GM12878 (cell line): ENCODE measurements at regions not wholly inside any gene's neighbourhood (a gene's known extent, or its start where the extent isn't known, plus 50 kb on each side); places are given as distances from the start of the nearest gene placed in this dataset.
A peak's percentile ranks its signal among the peaks of the same experiment; 100 is the strongest.
"Not testable (repeated sequence)": the region's sequence is repeated elsewhere in the genome, so short reads cannot be mapped to it uniquely, and the experiment has no call there.

ENCODE experiments used
- ATAC-seq: fragments of 200-7000 bp; cut with Tn5 transposase; 3 replicates; pipeline ENCODE4 v1.9.1; 2020; ENCODE audit warnings: mild to moderate bottlenecking, moderate library complexity
- BruUV-seq: library from RNA; stranded (reverse); fragments of 400-500 nt; replicated peaks from 2 replicates; lab custom pipeline; 2021; lab: Mats Ljungman, UMichigan
- CTCF ChIA-PET: fragments of 300-600 bp; sonication (Branson Sonifier 250); formaldehyde crosslinking; extraction: SDS; loops from one replicate; lab custom pipeline; 2021; ENCODE audit warnings: inconsistent platforms; lab: Yijun Ruan, JAX
- POLR2A ChIA-PET: fragments of 350-600 bp; formaldehyde crosslinking; extraction: SDS; loops from one replicate; lab custom pipeline; 2021; ENCODE audit warnings: inconsistent platforms; lab: Charles Lee
- RAD21 ChIA-PET: fragments of 300-600 bp; sonication (Branson Sonifier 250); formaldehyde crosslinking; loops from one replicate; lab custom pipeline; 2023; ENCODE audit warnings: antibody characterized with exemption; ENCODE audit not compliant: unreplicated experiment; lab: Charles Lee
- SMC1A ChIA-PET: fragments of 300-600 bp; sonication (Branson Sonifier 250); formaldehyde crosslinking; loops from one replicate; lab custom pipeline; 2023; ENCODE audit not compliant: unreplicated experiment, uncharacterized antibody; lab: Charles Lee
- DNase-seq: peaks from one replicate; pipeline ENCODE4 v3.0.0-alpha.2; 2011; ENCODE audit warnings: low read depth, low spot score
- FAIRE-seq: peaks from 3 replicates; lab custom pipeline; 2011; peaks lifted over from hg19 to GRCh38; lab: Jason Lieb, UNC
- H2AFZ ChIP-seq: 2 replicates; pipeline ENCODE4 v1.6.0; 2011; ENCODE audit warnings: low read depth, low read length, control low read depth; ENCODE audit not compliant: control insufficient read depth
- H3K27ac ChIP-seq: 2 replicates; pipeline ENCODE4 v1.5.1; 2011; ENCODE audit warnings: control low read depth; ENCODE audit not compliant: control insufficient read depth, insufficient read depth
- H3K27me3 ChIP-seq, 2 experiments: replicated peaks in 1 of 2; 2 replicates each; pipeline versions ENCODE4 v1.6.0 to v1.6.1; 2011; ENCODE audit warnings: low read length in 1 of 2; ENCODE audit not compliant: control insufficient read depth in 2 of 2, insufficient read depth in 2 of 2
- H3K36me3 ChIP-seq, 2 experiments: 2 replicates each; pipeline ENCODE4 v1.5.1; 2011; ENCODE audit warnings: low read length in 1 of 2; ENCODE audit not compliant: control insufficient read depth in 2 of 2, insufficient read depth in 2 of 2
- H3K4me1 ChIP-seq: 2 replicates; pipeline ENCODE4 v1.6.1; 2011; ENCODE audit warnings: mild to moderate bottlenecking, low read length, moderate library complexity, mixed read lengths; ENCODE audit not compliant: control insufficient read depth, insufficient read depth
- H3K4me2 ChIP-seq: 2 replicates; pipeline ENCODE4 v1.6.0; 2011; ENCODE audit warnings: control low read depth; ENCODE audit not compliant: control insufficient read depth, insufficient read depth
- H3K4me3 ChIP-seq: fragments of 200-600 bp; sonication (generic); 2 replicates; pipeline ENCODE4 v1.5.1; 2016
- H3K79me2 ChIP-seq: 2 replicates; pipeline ENCODE4 v1.6.0; 2011; ENCODE audit warnings: low read length; ENCODE audit not compliant: control insufficient read depth, insufficient read depth
- H3K9ac ChIP-seq: 2 replicates; pipeline ENCODE4 v1.8.0; 2011; ENCODE audit warnings: low read length, control low read depth, mixed read lengths; ENCODE audit not compliant: control insufficient read depth, insufficient read depth
- H3K9me3 ChIP-seq: replicated peaks from 3 replicates; pipeline ENCODE4 v1.5.1; 2011; ENCODE audit warnings: mild to moderate bottlenecking, low read length; ENCODE audit not compliant: control insufficient read depth, insufficient read depth
- H4K20me1 ChIP-seq: 2 replicates; pipeline ENCODE4 v1.6.0; 2011; ENCODE audit not compliant: control insufficient read depth, insufficient read depth
- CBX5 ChIP-seq: sonication (generic); IDR thresholded peaks from 2 replicates; pipeline ENCODE4 v1.6.1; 2016; ENCODE audit warnings: low read depth, moderate library complexity, mild to moderate bottlenecking, inconsistent platforms
- CHD1 ChIP-seq: IDR thresholded peaks from 2 replicates; pipeline ENCODE4 v1.6.1; 2012; ENCODE audit warnings: low read depth, low read length, improper control_type of control experiment
- PML ChIP-seq: IDR thresholded peaks from 2 replicates; pipeline ENCODE4 v1.6.1; 2012; ENCODE audit warnings: low read length, inconsistent platforms
- POLR2AphosphoS2 ChIP-seq: IDR thresholded peaks from 2 replicates; pipeline ENCODE4 v1.6.1; 2011; ENCODE audit warnings: low read depth, mild to moderate bottlenecking, low read length, improper control_type of control experiment, moderate library complexity
- SUPT20H ChIP-seq: IDR thresholded peaks from 2 replicates; pipeline ENCODE4 v1.6.1; 2011; ENCODE audit warnings: low read depth, mild to moderate bottlenecking, low read length, moderate library complexity, borderline replicate concordance; ENCODE audit not compliant: control insufficient read depth
- TBL1XR1 ChIP-seq: IDR thresholded peaks from 2 replicates; pipeline ENCODE4 v1.6.1; 2012; ENCODE audit warnings: low read depth, low read length, improper control_type of control experiment
- WGBS: methylation state at CpG from one replicate; pipeline ENCODE4 v1.1.6; 2016; ENCODE audit warnings: low lambda C conversion rate; ENCODE audit not compliant: insufficient replicate concordance, insufficient coverage; ENCODE audit errors: missing lambda C conversion rate; 5-methylcytosine and 5-hydroxymethylcytosine counted together
- in situ Hi-C: fragments of 300-500 bp; cut with MboI; formaldehyde crosslinking; loops from 9 replicates; pipeline ENCODE4 v1.14.3; 2018; ENCODE audit warnings: mixed read lengths
- intact Hi-C: fragments of 100-400 bp; cut with micrococcal nuclease; formaldehyde crosslinking; loops from one replicate; pipeline ENCODE4 v1.14.2; 2022; ENCODE audit not compliant: unreplicated experiment
- TF ChIP-seq, protein P1 (sequence below): IDR thresholded peaks from 2 replicates; pipeline ENCODE4 v1.6.1; 2012; ENCODE audit warnings: low read length, inconsistent platforms
- TF ChIP-seq, protein P2 (sequence below): fragments of 450-650 bp; formaldehyde crosslinking; IDR thresholded peaks from 2 replicates; pipeline ENCODE4 v1.4.0; 2020; ENCODE audit warnings: mild to moderate bottlenecking, moderate library complexity

GRCh38 chr6:130644175-130644574, 183.0 kb upstream of the SMLR1 start (continued):
- TF ChIP-seq POLR2AphosphoS2, result no peak
- no peak for TF ChIP-seq CHD1

GRCh38 chr6:130644769-130645168, 182.4 kb upstream of the SMLR1 start:
- 23% methylated on average over 3 of the region's 3 CpGs for WGBS
- H2AFZ ChIP-seq, BruUV-seq, FAIRE-seq, in situ Hi-C loops, H3K9ac ChIP-seq, DNase-seq, ATAC-seq, RAD21 ChIA-PET, H3K27ac ChIP-seq, H3K27me3 ChIP-seq, H4K20me1 ChIP-seq, H3K36me3 ChIP-seq, intact Hi-C loops, H3K4me3 ChIP-seq, POLR2A ChIA-PET, SMC1A ChIA-PET, CTCF ChIA-PET, H3K9me3 ChIP-seq, H3K79me2 ChIP-seq, H3K4me2 ChIP-seq, H3K4me1 ChIP-seq: not testable (repeated sequence)
- 0 out of 2 replicates have a peak, but pooled peaks have one; percentile 60 for TF ChIP-seq CBX5

GRCh38 chr6:130647246-130647645, 180.0 kb upstream of the SMLR1 start:
- POLR2A ChIA-PET, result no interaction called here
- RAD21 ChIA-PET, result no interaction called here
- CTCF ChIA-PET, result interaction anchor here (1.1 kb wide), 1 partner anchor 13 kb away, joined by 3 read pairs; no protein-coding TSS in a partner anchor
- H3K9ac ChIP-seq, result no peak overlapping the region
- FAIRE-seq, result no peak
- H4K20me1 ChIP-seq, result no peaks in the 10 kb centered on the region
- intact Hi-C loops (no loop called here), in situ Hi-C loops (no loop called here)
- SMC1A ChIA-PET, result no interaction called here
- BruUV-seq, result no TSS peak
- H3K4me3 ChIP-seq, result no peak overlapping the region
- no peak overlapping the region for H3K4me2 ChIP-seq
- ATAC-seq, result no peak
- peaks cover 1% of the 10 kb centered on the region for H3K9me3 ChIP-seq
- H3K36me3 ChIP-seq, result no peaks in the 10 kb centered on the region
- H2AFZ ChIP-seq, result no peak overlapping the region
- H3K27ac ChIP-seq, result no peak overlapping the region
- DNase-seq, result no peak
- H3K4me1 ChIP-seq, result no peaks in the 10 kb centered on the region
- H3K79me2 ChIP-seq, result no peaks in the 10 kb centered on the region
- H3K27me3 ChIP-seq, result no peaks in the 10 kb centered on the region
- no peak for TF ChIP-seq SUPT20H
- no peak for TF ChIP-seq PML
- TF ChIP-seq, protein P1, sequence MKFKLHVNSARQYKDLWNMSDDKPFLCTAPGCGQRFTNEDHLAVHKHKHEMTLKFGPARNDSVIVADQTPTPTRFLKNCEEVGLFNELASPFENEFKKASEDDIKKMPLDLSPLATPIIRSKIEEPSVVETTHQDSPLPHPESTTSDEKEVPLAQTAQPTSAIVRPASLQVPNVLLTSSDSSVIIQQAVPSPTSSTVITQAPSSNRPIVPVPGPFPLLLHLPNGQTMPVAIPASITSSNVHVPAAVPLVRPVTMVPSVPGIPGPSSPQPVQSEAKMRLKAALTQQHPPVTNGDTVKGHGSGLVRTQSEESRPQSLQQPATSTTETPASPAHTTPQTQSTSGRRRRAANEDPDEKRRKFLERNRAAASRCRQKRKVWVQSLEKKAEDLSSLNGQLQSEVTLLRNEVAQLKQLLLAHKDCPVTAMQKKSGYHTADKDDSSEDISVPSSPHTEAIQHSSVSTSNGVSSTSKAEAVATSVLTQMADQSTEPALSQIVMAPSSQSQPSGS, result no peak
- TF ChIP-seq, protein P2, sequence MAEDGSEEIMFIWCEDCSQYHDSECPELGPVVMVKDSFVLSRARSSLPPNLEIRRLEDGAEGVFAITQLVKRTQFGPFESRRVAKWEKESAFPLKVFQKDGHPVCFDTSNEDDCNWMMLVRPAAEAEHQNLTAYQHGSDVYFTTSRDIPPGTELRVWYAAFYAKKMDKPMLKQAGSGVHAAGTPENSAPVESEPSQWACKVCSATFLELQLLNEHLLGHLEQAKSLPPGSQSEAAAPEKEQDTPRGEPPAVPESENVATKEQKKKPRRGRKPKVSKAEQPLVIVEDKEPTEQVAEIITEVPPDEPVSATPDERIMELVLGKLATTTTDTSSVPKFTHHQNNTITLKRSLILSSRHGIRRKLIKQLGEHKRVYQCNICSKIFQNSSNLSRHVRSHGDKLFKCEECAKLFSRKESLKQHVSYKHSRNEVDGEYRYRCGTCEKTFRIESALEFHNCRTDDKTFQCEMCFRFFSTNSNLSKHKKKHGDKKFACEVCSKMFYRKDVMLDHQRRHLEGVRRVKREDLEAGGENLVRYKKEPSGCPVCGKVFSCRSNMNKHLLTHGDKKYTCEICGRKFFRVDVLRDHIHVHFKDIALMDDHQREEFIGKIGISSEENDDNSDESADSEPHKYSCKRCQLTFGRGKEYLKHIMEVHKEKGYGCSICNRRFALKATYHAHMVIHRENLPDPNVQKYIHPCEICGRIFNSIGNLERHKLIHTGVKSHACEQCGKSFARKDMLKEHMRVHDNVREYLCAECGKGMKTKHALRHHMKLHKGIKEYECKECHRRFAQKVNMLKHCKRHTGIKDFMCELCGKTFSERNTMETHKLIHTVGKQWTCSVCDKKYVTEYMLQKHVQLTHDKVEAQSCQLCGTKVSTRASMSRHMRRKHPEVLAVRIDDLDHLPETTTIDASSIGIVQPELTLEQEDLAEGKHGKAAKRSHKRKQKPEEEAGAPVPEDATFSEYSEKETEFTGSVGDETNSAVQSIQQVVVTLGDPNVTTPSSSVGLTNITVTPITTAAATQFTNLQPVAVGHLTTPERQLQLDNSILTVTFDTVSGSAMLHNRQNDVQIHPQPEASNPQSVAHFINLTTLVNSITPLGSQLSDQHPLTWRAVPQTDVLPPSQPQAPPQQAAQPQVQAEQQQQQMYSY (CRISPR knock-in tag), result no peak
- no peak for TF ChIP-seq TBL1XR1
- TF ChIP-seq, all 136 proteins: peak for 0
